H54 (cell line): ENCODE measurements at regions not wholly inside any gene's neighbourhood (a gene's known extent, or its start where the extent isn't known, plus 50 kb on each side); places are given as distances from the start of the nearest gene placed in this dataset.
"Not testable (repeated sequence)": the region's sequence is repeated elsewhere in the genome, so short reads cannot be mapped to it uniquely, and the experiment has no call there.

Experiments used
- DNase-seq: peaks from one replicate; pipeline ENCODE4 v3.0.0; 2011; ENCODE audit warnings: low spot score, mixed read lengths; ENCODE audit not compliant: insufficient read length
- FAIRE-seq: peaks from 3 replicates; lab custom pipeline; 2011; peaks lifted over from hg19 to GRCh38; lab: Jason Lieb, UNC
- POLR2A ChIP-seq: IDR thresholded peaks from 2 replicates; pipeline ENCODE4 v1.6.1; 2011; ENCODE audit warnings: low read depth, mild to moderate bottlenecking, low read length

DNA sequence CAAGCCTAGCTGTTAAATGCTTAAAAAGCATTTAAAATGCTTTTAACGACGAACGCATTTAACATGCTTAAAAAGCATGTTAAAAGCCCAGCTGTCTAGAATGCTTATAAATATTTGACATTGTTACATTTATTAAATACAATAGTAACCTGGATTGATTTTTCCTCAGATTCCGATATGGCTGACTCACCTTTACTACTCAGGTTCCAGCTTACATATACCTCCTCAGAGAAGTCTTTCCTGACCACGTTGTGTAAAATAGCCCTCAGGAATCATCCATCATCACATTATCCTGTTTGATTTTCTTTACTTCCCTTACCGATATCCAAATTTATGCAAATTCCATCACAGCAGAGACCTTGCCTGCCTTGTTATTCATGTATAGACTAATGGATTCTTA, 51.4 kb downstream of the SLC41A2 start:
- no peak for DNase-seq
- TF ChIP-seq POLR2A: no peak
- no peak for FAIRE-seq

DNA sequence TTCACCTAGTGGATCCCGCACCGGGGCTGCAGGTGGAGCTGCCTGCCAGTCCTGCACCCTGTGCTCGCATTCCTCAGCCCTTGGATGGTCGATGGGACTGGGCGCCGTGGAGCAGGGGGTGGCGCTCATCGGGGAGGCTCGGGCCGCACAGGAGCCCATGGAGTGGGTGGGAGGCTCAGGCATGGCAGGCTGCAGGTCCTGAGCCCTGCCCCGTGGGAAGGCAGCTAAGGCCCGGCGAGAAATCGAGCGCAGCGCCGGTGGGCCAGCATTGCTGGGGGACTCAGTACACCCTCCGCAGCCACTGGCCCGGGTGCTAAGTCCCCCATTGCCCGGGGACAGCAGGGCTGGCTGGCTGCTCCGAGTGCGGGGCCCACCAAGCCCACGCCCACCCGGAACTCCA, 52.6 kb downstream of the SLC41A2 start:
- DNase-seq, FAIRE-seq: not testable (repeated sequence)

DNA sequence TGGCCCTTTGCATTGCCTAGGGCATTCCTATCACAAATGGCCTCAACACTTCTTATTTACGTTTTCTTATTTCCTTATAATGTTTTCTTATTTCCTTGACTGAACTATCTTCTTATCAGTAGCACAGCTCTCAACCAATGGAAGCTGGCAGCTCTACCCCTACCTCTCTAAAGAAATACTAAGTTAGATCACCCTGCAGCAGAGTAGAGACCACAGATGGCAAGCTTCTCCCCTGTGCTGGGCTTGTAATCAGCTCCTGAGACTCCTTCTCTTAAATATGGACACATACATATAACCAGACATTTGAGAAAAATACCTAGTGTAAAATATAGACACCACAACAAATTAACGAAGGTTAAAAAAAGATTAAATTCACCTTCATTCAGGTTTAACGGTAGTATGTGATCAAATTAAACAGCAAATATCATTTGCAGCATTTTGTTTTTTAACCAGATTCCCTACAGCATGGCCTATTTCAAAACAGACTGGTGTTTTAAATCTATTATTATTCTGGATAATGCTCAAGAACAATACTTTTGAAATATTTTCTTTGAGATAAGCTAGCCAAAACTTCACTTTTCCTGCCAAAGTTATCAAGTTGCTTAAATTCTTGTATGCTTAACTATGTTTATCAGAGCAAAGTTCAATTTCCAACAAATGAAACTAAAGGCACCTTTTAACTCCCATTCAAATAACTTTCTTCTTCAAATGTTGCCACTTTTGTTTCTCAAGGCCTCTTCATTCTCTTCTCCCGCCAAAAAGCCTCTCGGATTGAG, 54.3 kb downstream of the SLC41A2 start:
- FAIRE-seq (no peak), DNase-seq (no peak)
- TF ChIP-seq POLR2A: no peak

DNA sequence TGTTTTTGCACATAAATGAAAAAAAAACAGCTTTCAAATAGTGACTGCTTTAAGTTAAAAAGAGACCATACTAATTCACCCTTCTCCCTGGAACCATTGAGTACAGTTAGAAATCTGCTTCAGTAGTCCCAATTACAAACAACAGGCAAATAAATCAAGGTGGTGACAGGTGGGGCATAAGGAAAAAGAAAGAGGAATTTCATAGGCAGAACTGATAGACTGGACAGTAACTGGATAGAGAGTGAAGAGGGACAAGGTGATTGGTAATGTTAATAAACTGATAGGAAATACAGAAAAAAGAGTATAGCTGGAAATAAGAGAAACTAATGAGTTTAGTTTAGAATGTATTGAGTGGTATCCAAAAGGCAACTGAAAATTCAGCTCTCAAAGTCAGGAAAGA, 56.0 kb downstream of the SLC41A2 start:
- TF ChIP-seq POLR2A: no peak
- DNase-seq (no peak), FAIRE-seq (peak; percentile 23)

DNA sequence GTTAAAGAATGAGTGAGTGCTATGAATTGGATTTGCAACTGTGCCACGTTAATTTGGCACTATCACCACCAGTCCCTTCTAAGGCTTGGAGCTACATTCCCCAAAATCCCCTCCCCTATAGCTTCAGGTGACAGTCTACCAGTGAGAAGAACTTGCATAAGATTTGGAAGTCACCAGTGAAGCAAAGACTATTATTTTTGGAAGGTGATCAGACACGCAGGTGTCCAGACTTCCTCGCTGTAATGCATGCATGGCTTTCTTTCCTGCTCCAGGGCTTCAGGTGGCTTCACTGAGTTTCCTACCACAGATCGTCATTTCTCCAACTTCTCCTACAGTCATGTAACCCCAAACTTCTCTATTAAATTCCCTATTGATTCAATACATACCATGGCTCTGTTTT, 61.4 kb downstream of the SLC41A2 start:
- no peak for TF ChIP-seq POLR2A
- FAIRE-seq: peak; percentile 6
- DNase-seq: no peak

DNA sequence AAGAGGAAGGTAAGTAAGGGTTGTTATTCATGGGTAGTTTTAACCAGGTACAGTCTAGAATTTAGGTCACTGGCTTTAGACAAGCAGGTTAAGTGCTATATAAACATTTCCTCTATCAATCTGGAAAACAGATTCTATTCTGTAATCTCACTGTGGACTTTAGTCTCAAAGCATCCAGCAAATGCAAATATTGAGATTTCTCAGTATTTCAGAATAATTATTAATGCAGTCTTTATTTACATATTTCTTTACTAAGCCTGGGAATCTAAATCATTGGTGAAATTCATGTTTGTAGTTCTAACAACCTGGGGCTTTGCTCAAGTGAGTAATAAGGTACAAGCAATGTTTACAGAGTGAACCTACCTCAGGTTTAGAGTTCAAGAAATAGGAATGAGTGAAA, 61.9 kb downstream of the SLC41A2 start:
- DNase-seq (no peak), FAIRE-seq (no peak)
- TF ChIP-seq POLR2A: no peak

DNA sequence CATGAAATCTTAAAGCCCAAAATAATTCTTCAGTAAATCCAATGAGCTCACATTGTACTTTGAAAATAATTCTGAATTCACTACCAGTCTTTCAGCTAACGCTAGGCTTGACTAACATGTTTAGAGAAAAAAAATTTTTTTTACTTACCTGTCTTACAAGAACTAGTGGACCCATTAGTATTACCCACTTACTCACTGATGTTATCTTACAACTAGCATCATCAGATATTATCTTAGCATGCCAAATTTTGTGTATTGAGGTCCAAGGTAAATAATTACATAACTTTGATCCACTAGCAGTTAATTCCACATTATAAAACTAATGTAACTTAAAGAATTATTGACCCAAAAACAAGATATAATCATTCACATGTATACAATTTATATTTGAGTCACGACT, 62.7 kb downstream of the SLC41A2 start:
- DNase-seq (no peak), FAIRE-seq (no peak)
- no peak for TF ChIP-seq POLR2A

DNA sequence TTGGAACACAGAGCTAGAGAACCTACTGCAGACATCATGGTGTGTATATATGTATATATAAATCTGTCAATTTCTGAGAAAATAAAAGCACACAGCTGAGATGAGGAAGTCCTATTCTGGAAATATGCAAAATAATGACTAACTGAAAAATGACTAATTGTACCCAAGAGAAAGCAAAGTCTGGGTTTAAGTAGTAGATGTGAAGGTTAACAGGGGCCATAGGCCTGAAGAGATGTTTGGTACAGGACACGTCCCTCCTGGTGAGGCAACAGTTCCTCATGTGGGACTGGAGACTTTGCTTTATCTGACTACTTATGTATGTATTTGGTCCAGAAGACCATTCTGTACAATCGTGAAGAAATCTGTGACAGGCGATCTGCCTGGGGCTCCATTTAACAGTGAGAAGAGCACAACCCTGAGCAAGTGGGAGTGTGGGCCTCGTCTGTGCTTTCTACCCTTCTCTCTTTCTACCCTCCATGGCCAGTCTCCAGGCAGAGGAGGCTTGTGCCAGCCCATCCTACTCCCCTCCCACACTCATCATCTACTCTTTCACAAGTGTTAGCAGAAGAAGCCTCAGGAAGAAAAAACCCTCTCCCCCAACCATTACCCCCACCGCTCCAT, 67.5 kb downstream of the SLC41A2 start:
- no peak for DNase-seq
- no peak for TF ChIP-seq POLR2A
- FAIRE-seq: no peak

DNA sequence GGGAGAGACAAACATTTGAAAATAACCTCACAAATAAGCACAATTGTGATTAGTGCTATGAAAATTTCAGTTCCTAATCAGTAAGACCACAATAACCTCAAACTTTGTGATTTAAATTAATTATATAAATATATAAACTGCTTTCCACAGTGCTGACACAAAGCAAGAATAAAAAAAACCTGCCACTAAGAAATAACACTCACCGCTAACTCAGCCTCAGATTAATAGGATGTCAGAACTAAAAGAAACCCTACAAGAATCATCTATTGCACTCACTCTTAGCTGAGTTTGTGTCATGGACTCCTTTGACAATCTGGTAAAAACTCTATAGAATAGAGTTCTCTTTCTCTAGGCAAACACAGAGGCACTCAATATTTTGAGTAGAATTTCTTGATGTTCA, 68.4 kb downstream of the SLC41A2 start:
- FAIRE-seq (no peak), DNase-seq (no peak)
- no peak for TF ChIP-seq POLR2A

DNA sequence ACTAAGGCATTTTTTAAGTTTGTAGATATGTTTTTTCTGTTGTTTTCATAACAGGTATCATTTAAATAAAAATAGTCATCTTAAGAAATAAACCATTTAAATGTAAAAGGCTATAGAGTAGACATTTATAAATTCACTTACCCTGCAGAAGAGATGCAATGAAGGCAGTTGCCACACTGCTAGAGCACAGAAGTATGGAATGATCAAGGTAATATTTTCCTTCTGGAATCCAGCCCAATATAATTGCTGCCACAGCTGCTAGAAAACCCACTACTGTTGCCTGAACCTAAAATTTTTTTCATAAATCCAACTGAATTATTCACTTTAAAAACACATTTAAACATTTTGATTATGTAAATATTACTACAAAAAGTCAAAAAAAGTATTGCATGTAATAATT, 69.2 kb downstream of the SLC41A2 start:
- DNase-seq (no peak), FAIRE-seq (no peak)
- TF ChIP-seq POLR2A: no peak

DNA sequence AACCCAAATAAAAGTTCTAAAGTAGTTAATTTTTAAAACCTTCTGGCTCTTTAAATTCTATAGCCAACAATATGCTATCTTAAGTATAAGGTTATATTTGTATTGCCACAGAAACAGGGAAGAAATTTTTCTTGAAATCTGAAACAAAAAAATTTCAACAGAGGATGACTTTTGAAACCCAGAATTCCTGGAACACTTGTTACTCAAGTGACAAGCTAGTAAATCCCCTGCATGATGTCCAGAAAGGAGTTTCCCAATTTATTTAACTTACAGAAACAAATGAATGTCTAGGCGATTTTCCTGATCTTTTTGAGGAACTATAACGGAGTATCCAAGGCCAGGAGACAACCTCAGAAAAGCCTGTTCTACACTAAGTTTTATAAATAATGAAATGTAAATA, 69.6 kb downstream of the SLC41A2 start:
- DNase-seq (no peak), FAIRE-seq (no peak)
- no peak for TF ChIP-seq POLR2A

DNA sequence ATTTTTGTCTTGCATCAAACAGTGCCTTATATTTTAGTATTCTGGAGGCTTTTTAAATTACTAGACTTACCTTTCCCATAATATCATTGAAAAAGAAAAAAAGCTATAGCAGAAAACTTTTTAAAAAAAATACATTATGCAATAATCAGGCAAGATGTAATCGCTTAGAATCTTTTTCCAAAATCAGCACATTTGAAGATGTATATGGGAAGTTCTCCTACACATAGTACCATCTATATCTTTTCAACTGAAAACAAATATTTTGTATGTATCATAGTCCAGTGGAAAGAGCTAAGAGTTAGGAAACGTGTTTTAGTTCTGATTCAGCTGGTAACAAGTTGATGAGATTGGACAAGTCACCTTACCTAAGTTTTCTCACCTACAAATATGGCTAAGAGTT, 70.6 kb downstream of the SLC41A2 start:
- no peak for TF ChIP-seq POLR2A
- FAIRE-seq: no peak
- no peak for DNase-seq

DNA sequence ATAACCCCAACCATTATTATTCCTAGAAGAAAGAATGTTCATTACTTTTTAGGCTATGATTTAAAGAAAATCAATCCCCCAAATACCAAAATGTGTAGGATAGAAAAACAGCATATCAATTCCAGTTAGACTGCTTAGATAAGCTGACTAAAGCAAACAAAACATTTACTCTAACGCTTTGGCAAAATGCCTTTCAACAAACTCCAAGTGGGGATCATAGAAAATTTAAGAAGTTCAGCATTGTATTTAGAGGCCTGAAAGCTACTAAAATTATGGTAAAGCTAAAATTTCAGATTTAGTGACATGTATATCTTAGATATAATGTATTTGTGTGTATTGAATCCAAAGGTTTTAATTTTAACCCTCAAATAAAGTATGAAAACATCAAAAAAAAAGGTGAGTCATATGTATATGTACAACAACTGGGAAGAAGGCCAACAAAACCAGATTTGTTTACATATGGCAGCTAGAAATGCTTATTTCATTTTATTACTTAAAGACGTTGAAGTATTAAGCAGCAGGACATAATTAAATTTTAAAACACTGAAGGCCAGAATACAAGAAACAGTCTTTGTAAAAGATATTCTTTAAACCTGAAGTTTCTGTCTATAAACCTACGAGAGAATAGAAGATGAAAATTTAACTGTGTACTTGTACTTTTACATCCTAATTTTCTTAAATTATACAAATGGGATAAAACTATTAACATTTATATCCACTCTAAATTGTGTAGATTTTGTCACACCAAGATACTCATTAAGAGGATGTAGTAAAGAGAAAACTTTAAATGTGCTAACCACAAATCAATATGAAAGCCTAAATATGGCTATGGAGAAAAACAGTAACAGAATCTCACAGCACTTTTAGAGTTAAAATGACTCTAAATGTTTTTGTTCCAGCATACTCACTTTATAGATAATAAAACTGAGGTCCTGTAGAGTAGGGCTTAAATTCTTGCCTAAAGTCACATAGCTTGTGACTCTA, 71.4 kb downstream of the SLC41A2 start:
- no peak for TF ChIP-seq POLR2A
- no peak for DNase-seq
- FAIRE-seq: peak; percentile 77

DNA sequence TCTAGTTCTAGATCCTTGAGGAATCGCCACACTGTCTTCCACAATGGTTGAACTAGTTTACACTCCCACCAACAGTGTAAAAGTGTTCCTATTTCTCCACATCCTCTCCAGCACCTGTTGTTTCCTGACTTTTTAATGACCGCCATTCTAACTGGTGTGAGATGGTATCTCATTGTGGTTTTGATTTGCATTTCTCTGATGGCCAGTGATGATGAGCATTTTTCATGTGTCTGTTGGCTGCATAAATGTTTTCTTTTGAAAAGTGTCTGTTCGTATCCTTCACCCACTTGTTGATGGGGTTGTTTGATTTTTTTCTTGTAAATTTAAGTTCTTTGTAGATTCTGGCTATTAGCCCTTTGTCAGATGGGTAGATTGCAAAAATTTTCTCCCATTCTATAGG, 79.2 kb downstream of the SLC41A2 start:
- FAIRE-seq, DNase-seq: not testable (repeated sequence)
